HepG2 (cell line): ENCODE measurements at regions not wholly inside any gene's neighbourhood (a gene's known extent, or its start where the extent isn't known, plus 50 kb on each side); places are given as distances from the start of the nearest gene placed in this dataset.

Source experiments
- ATAC-seq: fragments of 200-7000 bp; cut with Tn5 transposase; 3 replicates; pipeline ENCODE4 v1.9.1; 2020; ENCODE audit warnings: mild to moderate bottlenecking, moderate library complexity
- BruUV-seq: library from RNA; stranded (reverse); fragments of 400-500 nt; replicated peaks from 2 replicates; lab custom pipeline; 2021; lab: Mats Ljungman, UMichigan
- CTCF ChIA-PET: fragments of 300-600 bp; formaldehyde crosslinking; extraction: SDS; loops from one replicate; lab custom pipeline; 2021; ENCODE audit warnings: low total read pairs, inconsistent platforms, low intra/inter-chr PET ratio; lab: Yijun Ruan, JAX
- POLR2A ChIA-PET: fragments of 350-600 bp; sonication (Branson Sonifier 250); formaldehyde crosslinking; loops from one replicate; lab custom pipeline; 2020; ENCODE audit warnings: antibody characterized with exemption, inconsistent platforms; lab: Yijun Ruan, JAX
- DNase-seq: peaks from one replicate; pipeline ENCODE4 v3.0.0-alpha.2; 2015; ENCODE audit warnings: low spot score
- FAIRE-seq: peaks from 3 replicates; lab custom pipeline; 2011; peaks lifted over from hg19 to GRCh38; lab: Jason Lieb, UNC
- H2AFZ ChIP-seq: one replicate; pipeline ENCODE4 v1.6.1; 2011; ENCODE audit warnings: low read length, inconsistent platforms
- H3K27ac ChIP-seq: fragments of 300-600 bp; 3 replicates; pipeline ENCODE4 v1.8.0; 2011; ENCODE audit warnings: mixed run types, mild to moderate bottlenecking, mixed read lengths, low read length, inconsistent platforms; ENCODE audit not compliant: insufficient read depth; ENCODE audit errors: extremely low read length
- H3K27me3 ChIP-seq, 2 experiments: fragments of 200-600 bp in 1 of 2; 2 replicates in 1 of 2; 3 replicates in 1 of 2; pipeline versions ENCODE4 v1.6.0 to v1.8.0; 2011; ENCODE audit warnings: low read length in 2 of 2, mild to moderate bottlenecking in 2 of 2, moderate library complexity in 2 of 2, inconsistent platforms in 1 of 2; ENCODE audit not compliant: insufficient read depth in 2 of 2, control insufficient read depth in 1 of 2
- H3K36me3 ChIP-seq, 2 experiments: fragments of 200-600 bp in 1 of 2; replicated peaks in 1 of 2; 2 replicates in 1 of 2; 3 replicates in 1 of 2; pipeline versions ENCODE4 v1.5.1 to v1.8.0; 2011; ENCODE audit warnings: low read length in 2 of 2, inconsistent platforms in 1 of 2; ENCODE audit not compliant: insufficient read depth in 2 of 2, control insufficient read depth in 1 of 2
- H3K4me1 ChIP-seq: 2 replicates; pipeline ENCODE4 v1.5.1; 2012; ENCODE audit warnings: low read length, inconsistent platforms; ENCODE audit not compliant: insufficient read depth
- H3K4me2 ChIP-seq: 2 replicates; pipeline ENCODE4 v1.6.0; 2011; ENCODE audit warnings: low read depth, low read length, inconsistent platforms
- H3K4me3 ChIP-seq, 3 experiments: fragments of 200-600 bp in 1 of 3; sonication (generic), shearing (Covaris generic) in 1 of 3; replicated peaks in 1 of 3; 2 replicates each; pipeline ENCODE4 v1.5.1; 2011 to 2016; ENCODE audit warnings: low read length in 3 of 3, inconsistent platforms in 2 of 3, low read depth in 2 of 3, mild to moderate bottlenecking in 2 of 3, control low read depth in 1 of 3, mixed read lengths in 1 of 3; ENCODE audit not compliant: insufficient read depth in 1 of 3
- H3K79me2 ChIP-seq: one replicate; pipeline ENCODE4 v1.6.1; 2011; ENCODE audit warnings: low read length, inconsistent platforms; ENCODE audit not compliant: insufficient read depth
- H3K9ac ChIP-seq: 2 replicates; pipeline ENCODE4 v1.6.0; 2011; ENCODE audit warnings: mild to moderate bottlenecking, low read depth, low read length, inconsistent platforms; ENCODE audit not compliant: insufficient read depth
- H3K9me3 ChIP-seq: 2 replicates; pipeline ENCODE4 v1.5.1; 2012; ENCODE audit warnings: mild to moderate bottlenecking, low read length
- H4K20me1 ChIP-seq: 2 replicates; pipeline ENCODE4 v1.6.0; 2011; ENCODE audit warnings: inconsistent platforms, mild to moderate bottlenecking, low read length, moderate library complexity; ENCODE audit not compliant: insufficient read depth
- CC2D1A ChIP-seq: sonication (generic); formaldehyde crosslinking; IDR thresholded peaks from 2 replicates; pipeline ENCODE4 v1.8.1; 2023; ENCODE audit warnings: mild to moderate bottlenecking, missing genetic modification reagents
- CERS6 ChIP-seq: sonication (generic); formaldehyde crosslinking; IDR thresholded peaks from 2 replicates; pipeline ENCODE4 v1.5.0; 2020; ENCODE audit warnings: missing genetic modification reagents
- DNMT3B ChIP-seq: conservative IDR thresholded peaks from 2 replicates; pipeline ENCODE4 v1.6.1; 2016; ENCODE audit warnings: missing biosample characterization, control low read depth
- DR1 ChIP-seq: sonication (generic); formaldehyde crosslinking; IDR thresholded peaks from 2 replicates; pipeline ENCODE4 v1.8.0; 2021; ENCODE audit warnings: mild to moderate bottlenecking, missing genetic modification reagents, inconsistent platforms
- GMEB2 ChIP-seq: IDR thresholded peaks from 2 replicates; pipeline ENCODE4 v1.6.1; 2016; ENCODE audit warnings: missing biosample characterization, missing genetic modification reagents, low read depth
- HBP1 ChIP-seq: IDR thresholded peaks from 2 replicates; pipeline ENCODE4 v1.6.1; 2016; ENCODE audit warnings: low read depth, control low read depth
- MAFG ChIP-seq: sonication (generic); formaldehyde crosslinking; IDR thresholded peaks from 2 replicates; pipeline ENCODE4 v1.5.1; 2020; ENCODE audit warnings: mild to moderate bottlenecking, missing genetic modification reagents
- NR3C1 ChIP-seq: sonication (generic); formaldehyde crosslinking; IDR thresholded peaks from 2 replicates; pipeline ENCODE4 v1.4.0; 2020; ENCODE audit warnings: missing genetic modification reagents
- POLR2A ChIP-seq, 2 experiments: IDR thresholded peaks; 2 replicates each; pipeline ENCODE4 v1.6.1; 2011; ENCODE audit warnings: low read depth in 2 of 2, low read length in 2 of 2, mild to moderate bottlenecking in 1 of 2, moderate library complexity in 1 of 2; ENCODE audit not compliant: insufficient read depth in 1 of 2
- TRIM24 ChIP-seq: sonication (generic); formaldehyde crosslinking; IDR thresholded peaks from 2 replicates; pipeline ENCODE4 v1.8.0; 2022; ENCODE audit warnings: mild to moderate bottlenecking, missing genetic modification reagents
- ZFP1 ChIP-seq: IDR thresholded peaks from 2 replicates; pipeline ENCODE4 v1.6.1; 2016
- ZNF44 ChIP-seq: sonication (generic); formaldehyde crosslinking; IDR thresholded peaks from 2 replicates; pipeline ENCODE4 v1.5.1; 2020; ENCODE audit warnings: mild to moderate bottlenecking, missing genetic modification reagents
- ZNF546 ChIP-seq: sonication (generic); formaldehyde crosslinking; conservative IDR thresholded peaks from 2 replicates; pipeline ENCODE4 v1.8.1; 2023; ENCODE audit warnings: mild to moderate bottlenecking, missing genetic modification reagents
- ZNF777 ChIP-seq: sonication (generic); formaldehyde crosslinking; IDR thresholded peaks from 2 replicates; pipeline ENCODE4 v1.4.0; 2020; ENCODE audit warnings: missing genetic modification reagents
- ZNF788 ChIP-seq: sonication (generic); formaldehyde crosslinking; IDR thresholded peaks from 2 replicates; pipeline ENCODE4 v1.5.0; 2020; ENCODE audit warnings: mild to moderate bottlenecking, missing genetic modification reagents, borderline replicate concordance
- ZUFSP ChIP-seq: sonication (generic); formaldehyde crosslinking; IDR thresholded peaks from 2 replicates; pipeline ENCODE4 v1.9.0; 2021; ENCODE audit warnings: missing genetic modification reagents, mild to moderate bottlenecking, borderline replicate concordance
- WGBS: methylation state at CpG from one replicate; pipeline ENCODE4 v1.1.6; 2017; ENCODE audit warnings: low lambda C conversion rate; 5-methylcytosine and 5-hydroxymethylcytosine counted together
- in situ Hi-C: cut with HindIII; loops from 2 replicates; pipeline ENCODE4 v1.10.0; 2017; ENCODE audit warnings: low pct_unique_long_range_greater_than_20kb; ENCODE audit not compliant: extremely low pct_ligation_motif_present
- intact Hi-C: fragments of 100-400 bp; cut with micrococcal nuclease; formaldehyde crosslinking; loops from one replicate; pipeline ENCODE4 v1.10.0; 2022; ENCODE audit not compliant: unreplicated experiment

GRCh38 chr7:114857605-114858004 is 64.3 kb upstream of the MDFIC start:
- no peak overlapping the region for H3K4me2 ChIP-seq
- POLR2A ChIA-PET, result no interaction called here
- H3K27ac ChIP-seq, result no peak overlapping the region
- DNase-seq (no peak), FAIRE-seq (no peak), ATAC-seq (no peak)
- H3K36me3 ChIP-seq, result no peaks in the 10 kb centered on the region
- H2AFZ ChIP-seq, result no peak overlapping the region
- H4K20me1 ChIP-seq, result no peaks in the 10 kb centered on the region
- H3K9ac ChIP-seq, result no peak overlapping the region
- TF ChIP-seq ZNF546 (CRISPR knock-in tag) (no peak), ZNF44 (no peak), ZNF777 (CRISPR knock-in tag) (no peak), ZFP1 (CRISPR knock-in tag) (no peak), HBP1 (CRISPR knock-in tag) (no peak), TRIM24 (no peak), MAFG (CRISPR knock-in tag) (no peak), CERS6 (CRISPR knock-in tag) (no peak), NR3C1 (CRISPR knock-in tag) (no peak), CC2D1A (CRISPR knock-in tag) (no peak), ZUFSP (CRISPR knock-in tag) (no peak), DR1 (no peak), GMEB2 (CRISPR knock-in tag) (no peak), ZNF788 (CRISPR knock-in tag) (no peak), POLR2A (IDR thresholded peaks at IDR 0.05; ENCODE audit: insufficient read depth in 1 of 2, low read depth in 2 of 2, low read length in 2 of 2) (no peak), DNMT3B (no peak)
- no TSS peak for BruUV-seq
- no peaks in the 10 kb centered on the region for H3K27me3 ChIP-seq
- CTCF ChIA-PET, result no interaction called here
- in situ Hi-C loops, result loop anchor here (25.0 kb wide), 1 partner anchor 830 kb away; no protein-coding TSS in a partner anchor
- intact Hi-C loops, result no loop called here
- WGBS, result 11% methylated on average over 1 of the region's 1 CpG
- H3K4me1 ChIP-seq, result no peaks in the 10 kb centered on the region
- H3K9me3 ChIP-seq, result no peaks in the 10 kb centered on the region
- H3K4me3 ChIP-seq, result no peak overlapping the region
- no peaks in the 10 kb centered on the region for H3K79me2 ChIP-seq
